Fibroblast of mammary gland (primary cell): ENCODE measurements at regions not wholly inside any gene's neighbourhood (a gene's known extent, or its start where the extent isn't known, plus 50 kb on each side); places are given as distances from the start of the nearest gene placed in this dataset.

ENCODE experiments used
- DNase-seq: peaks from one replicate; pipeline ENCODE4 v3.0.0-alpha.2; 2010; ENCODE audit warnings: low read depth
- H3K4me3 ChIP-seq: 2 replicates; pipeline ENCODE4 v1.5.1; 2011; ENCODE audit warnings: low read depth, mild to moderate bottlenecking, low read length, moderate library complexity; ENCODE audit not compliant: control insufficient read depth
- TF ChIP-seq, protein P1 (sequence below): conservative IDR thresholded peaks from 2 replicates; pipeline ENCODE4 v1.5.1; 2011; ENCODE audit warnings: low read depth, low read length, inconsistent platforms; ENCODE audit not compliant: control insufficient read depth, insufficient read depth

DNA sequence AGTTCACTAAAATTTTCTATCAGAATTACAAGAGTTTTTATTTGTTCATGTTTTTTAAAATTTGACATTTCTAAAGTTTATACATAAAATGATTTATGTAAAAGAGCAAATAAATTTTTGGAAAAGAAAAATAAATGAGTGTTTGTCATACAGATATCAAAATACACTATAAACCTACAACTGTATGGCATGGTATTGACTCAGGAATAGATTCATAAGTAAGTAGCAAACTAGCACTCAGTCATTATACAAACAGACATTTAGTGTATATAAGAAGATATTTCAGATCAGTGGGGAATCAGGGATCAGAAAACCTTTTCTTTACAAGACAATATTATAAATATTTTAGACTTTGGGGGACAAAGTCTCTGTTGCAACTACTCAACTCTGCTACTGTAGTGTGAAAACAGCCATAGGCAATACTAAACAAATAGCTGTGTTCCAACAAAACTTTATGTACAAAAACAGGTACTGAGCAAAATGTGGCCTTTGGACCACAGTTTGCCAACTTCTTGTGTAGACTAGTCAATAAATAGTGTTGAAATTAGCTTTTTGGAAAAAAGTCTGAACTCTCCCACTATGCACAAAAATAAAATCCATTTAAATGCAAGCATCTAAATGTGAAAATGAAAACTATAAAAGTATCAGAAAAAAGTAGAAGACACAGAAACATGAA lies 508.8 kb upstream of the CAMK1G start:
- DNase-seq, result no peak
- no peak overlapping the region for H3K4me3 ChIP-seq
- TF ChIP-seq, protein P1, sequence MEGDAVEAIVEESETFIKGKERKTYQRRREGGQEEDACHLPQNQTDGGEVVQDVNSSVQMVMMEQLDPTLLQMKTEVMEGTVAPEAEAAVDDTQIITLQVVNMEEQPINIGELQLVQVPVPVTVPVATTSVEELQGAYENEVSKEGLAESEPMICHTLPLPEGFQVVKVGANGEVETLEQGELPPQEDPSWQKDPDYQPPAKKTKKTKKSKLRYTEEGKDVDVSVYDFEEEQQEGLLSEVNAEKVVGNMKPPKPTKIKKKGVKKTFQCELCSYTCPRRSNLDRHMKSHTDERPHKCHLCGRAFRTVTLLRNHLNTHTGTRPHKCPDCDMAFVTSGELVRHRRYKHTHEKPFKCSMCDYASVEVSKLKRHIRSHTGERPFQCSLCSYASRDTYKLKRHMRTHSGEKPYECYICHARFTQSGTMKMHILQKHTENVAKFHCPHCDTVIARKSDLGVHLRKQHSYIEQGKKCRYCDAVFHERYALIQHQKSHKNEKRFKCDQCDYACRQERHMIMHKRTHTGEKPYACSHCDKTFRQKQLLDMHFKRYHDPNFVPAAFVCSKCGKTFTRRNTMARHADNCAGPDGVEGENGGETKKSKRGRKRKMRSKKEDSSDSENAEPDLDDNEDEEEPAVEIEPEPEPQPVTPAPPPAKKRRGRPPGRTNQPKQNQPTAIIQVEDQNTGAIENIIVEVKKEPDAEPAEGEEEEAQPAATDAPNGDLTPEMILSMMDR, result no peak

- peak; percentile 7 for DNase-seq
- H3K4me3 ChIP-seq, result no peak overlapping the region
- TF ChIP-seq, protein P1, result peak; percentile 17
Measured at GRCh38 chr1:209076688-209077087, 506.8 kb upstream of the CAMK1G start.

DNA sequence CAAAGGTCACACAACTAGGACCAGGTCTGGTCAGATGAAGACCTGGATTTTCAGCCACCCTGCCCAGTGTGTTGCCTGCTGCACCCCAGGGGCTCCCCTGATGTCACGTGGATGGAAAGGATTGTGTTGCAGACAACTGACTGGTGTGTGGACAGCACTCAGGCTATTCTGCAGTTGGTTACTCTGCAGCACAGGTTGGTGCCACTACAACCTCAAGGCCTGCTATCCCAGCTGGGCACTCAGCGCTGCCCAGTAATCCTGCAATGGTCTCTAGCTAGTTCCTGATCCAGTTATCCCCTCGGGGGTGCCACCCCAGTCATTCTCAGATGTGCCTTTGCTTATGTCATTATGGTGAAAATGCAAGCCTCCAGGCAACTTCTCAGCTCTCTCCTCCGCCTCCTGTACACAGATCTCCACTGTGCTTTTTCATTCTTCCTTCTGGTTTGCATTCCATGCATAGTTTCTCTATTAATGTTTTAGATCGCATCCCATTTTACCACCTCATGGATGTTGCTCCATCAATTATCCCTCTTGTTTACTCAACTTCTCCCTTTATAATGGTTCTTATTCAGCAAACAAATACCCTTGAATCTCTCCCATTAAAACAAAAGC lies 503.2 kb upstream of the CAMK1G start:
- TF ChIP-seq, protein P1, result no peak
- DNase-seq, result no peak
- no peak overlapping the region for H3K4me3 ChIP-seq

DNA sequence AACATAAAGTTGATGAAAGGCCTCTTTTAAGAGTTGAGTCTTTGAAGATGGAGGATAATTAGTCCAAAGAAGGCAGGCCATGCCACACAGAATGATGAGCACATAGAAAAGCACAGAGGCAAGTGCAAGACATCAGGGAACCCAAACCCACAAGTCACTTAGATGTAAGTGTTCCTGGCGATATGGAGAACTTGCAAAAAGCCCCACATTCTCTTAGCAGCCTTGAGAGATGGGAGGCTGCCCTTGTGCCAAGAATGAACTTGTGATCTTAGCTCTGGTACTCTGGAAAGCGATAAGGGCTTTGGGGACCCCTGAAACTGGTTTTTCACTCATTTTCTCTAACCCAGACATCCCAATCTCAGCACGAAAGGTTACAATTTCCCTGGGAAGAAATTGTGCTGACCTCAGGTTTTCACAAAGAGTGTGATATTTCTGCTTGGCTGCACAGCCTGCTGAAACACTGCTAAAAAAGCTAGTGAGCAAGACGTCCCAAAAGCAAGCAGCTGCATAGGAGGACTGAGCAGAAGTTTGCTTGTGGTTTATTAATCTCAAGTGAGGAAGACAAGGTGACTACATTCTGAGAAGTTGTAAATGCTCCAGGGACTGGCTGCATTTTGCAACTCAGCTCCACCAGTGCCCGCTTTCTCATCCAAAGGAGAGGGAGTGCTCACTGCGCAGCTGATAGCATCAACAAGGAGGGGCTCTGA lies 496.9 kb upstream of the CAMK1G start:
- DNase-seq, result no peak
- TF ChIP-seq, protein P1, result no peak

DNA sequence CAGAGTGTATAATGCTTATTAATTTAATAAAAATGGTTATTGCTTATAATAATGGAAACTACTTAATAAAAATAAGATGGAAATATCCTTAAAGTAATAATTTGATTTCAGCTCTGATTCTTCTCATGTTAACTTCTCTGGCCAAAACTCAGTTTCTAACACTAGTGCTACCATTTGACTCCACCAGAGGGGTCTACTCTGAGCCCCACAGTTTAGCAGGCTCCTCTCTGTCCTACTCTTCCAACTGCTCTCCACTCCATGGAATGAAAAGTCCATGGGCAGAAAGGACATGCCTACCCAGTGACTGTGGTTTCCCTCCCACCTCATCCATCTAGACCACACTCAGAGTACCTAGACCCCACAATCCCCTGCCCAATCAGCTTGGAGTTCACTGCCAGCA lies 489.1 kb upstream of the CAMK1G start:
- TF ChIP-seq, protein P1, result no peak
- no peak overlapping the region for H3K4me3 ChIP-seq
- DNase-seq, result no peak

More for the DNA sequence above, 496.9 kb upstream of the CAMK1G start:
- H3K4me3 ChIP-seq, result no peak overlapping the region

DNA sequence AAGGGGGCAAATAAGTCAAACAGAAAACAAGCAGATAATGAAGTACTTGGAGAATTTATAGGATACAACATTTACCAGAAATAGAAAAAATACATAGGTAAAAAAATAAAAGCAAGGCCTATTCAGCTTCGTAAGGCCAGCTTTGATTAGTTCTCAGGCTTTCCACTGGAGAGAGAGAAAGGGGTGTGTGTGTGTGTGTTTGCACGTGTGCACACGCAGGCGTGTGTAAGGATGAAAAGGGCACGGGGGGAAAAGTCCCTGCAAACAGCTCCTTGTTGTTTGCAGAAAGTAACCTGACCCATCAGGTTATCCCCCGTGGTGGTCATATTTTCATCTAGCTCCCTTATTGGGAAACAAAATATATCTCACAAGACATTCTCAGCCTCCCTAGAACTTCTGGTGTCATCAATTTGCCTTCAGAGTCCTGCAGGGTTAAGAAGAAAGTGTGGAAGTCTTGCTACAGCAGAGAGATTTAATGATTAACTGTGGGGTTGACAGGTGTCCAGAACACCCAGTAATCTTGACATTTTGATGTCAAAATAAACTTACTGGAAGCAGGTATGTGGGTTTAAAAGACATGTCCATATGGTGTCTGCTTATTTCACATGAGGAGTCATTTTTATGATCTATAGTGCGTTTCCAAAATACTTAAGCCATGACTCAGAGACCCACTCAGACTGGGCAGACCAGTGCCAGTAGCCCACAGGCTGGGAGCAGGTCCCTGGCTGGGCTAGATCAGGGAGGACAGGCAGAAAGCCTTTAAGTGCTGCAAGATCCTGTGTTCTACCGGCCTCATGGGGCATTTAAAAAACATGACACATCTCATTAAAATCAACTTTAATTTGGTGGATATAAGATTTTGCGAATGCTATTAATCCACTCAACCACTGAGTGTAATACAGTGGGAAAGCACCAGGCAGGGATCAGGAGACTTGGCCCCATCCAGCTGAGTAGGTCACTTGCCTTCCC lies 487.6 kb upstream of the CAMK1G start:
- H3K4me3 ChIP-seq, result no peak overlapping the region
- TF ChIP-seq, protein P1, result no peak
- peak; percentile 38 for DNase-seq
